CD4-positive, alpha-beta T cell treated with Interleukin-4 for 1 hour (primary cell): ENCODE measurements at regions not wholly inside any gene's neighbourhood (a gene's known extent, or its start where the extent isn't known, plus 50 kb on each side); places are given as distances from the start of the nearest gene placed in this dataset.
"Not testable (repeated sequence)": the region's sequence is repeated elsewhere in the genome, so short reads cannot be mapped to it uniquely, and the experiment has no call there.

ENCODE experiments used
- DNase-seq, 2 donors: peaks; one replicate each; pipeline ENCODE4 v3.0.0-alpha.2; 2020 to 2022

DNA sequence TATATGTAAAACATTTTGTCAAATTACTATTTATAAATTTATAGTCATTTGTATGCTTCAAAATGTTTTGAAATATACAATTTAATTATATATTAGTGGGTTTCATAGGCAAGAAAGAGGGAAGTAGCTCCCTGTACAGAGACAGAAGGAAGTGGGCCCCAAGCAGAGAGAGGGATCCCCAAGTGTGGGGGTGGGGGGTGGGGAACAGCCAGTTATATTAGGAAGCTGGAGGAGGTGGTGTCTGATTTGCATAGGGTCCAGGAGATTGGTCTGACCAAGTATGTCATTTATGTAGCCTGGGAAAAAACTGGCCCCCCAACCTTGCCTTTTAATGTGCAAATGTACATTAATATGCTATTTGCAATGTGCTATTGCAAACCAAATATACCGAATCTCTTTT, 76.5 kb upstream of the ZSWIM2 start:
- DNase-seq = no peak

DNA sequence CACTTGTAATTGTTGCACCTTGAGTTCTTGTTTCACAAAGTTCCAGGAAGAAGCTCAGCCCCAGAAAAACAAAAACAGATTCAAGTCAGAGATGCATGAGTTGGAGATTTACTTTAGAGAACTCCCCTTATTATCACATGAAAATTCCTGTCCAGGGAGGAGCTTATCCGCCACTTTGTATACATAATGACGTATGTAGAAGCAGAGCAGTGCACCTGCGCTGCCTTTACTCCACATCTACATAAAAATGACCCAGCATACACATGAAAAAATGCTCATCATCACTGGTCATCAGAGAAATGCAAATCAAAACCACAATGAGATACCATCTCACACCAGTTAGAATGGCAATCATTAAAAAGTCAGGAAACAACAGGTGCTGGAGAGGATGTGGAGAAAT, 73.3 kb upstream of the ZSWIM2 start:
- not testable (repeated sequence) for DNase-seq

GRCh38 chr2:186919296-186919695, 70.3 kb upstream of the ZSWIM2 start:
- no peak for DNase-seq

DNA sequence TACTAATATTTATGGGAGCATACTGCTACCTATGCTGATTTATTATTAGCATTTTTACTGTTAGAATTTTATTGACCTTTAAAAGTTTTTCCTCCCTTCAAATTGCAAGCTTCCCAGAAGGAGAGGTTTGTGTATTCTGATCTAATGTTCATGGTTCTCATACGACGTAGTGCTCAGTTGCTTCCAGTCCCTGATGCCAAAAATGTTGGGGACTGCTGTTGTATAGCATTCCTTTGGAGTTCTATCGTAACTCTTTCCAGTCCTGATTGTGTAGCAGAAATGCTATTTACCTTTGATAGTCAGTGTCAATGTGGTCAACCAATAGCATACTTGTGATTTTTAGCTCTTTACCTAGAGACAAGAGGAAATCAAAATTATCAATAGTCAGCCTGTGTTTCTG, 69.5 kb upstream of the ZSWIM2 start:
- no peak for DNase-seq

DNA sequence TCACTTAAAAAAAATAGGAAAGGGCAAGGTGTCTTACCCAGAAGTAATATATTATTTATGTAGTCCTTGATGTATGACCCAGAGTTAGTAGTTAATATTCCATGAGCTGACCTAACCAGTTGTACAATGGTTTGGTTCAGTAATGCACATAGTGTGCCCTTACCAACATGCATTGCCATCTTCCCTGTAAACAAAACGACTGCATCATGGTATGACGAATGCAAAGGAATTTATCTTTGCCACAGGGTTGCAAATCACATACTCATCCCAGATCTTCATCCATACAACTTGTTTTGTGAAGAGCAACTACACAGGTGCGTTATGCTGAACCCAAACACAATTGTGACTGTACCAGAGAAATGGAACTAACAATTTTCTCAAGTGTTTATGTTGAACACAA, 68.9 kb upstream of the ZSWIM2 start:
- no peak for DNase-seq

GRCh38 chr2:186913870-186914269, 64.9 kb upstream of the ZSWIM2 start:
- no peak for DNase-seq

DNA sequence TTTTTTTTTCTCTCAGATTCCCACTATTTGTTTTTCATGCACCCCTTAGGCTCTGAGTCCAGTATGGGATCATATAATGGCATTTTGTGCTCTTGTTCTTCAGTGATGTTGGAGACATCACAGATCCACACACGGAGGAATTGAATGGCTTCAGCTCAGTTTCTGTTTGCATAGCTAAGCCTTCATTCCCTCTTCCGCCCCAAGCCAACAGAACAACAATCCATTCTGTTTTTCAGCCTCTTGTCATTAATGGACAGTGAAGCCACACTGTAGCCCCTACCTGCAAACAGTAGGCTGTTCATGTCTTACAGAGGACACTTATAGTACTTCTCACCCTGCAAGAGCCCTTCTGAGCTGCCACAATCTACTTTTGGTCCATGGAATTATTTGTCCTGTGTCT, 64.0 kb upstream of the ZSWIM2 start:
- DNase-seq = no peak

GRCh38 chr2:186911551-186912085, 62.6 kb upstream of the ZSWIM2 start:
- DNase-seq = no peak

GRCh38 chr2:186910996-186911395, 62.0 kb upstream of the ZSWIM2 start:
- DNase-seq = no peak

DNA sequence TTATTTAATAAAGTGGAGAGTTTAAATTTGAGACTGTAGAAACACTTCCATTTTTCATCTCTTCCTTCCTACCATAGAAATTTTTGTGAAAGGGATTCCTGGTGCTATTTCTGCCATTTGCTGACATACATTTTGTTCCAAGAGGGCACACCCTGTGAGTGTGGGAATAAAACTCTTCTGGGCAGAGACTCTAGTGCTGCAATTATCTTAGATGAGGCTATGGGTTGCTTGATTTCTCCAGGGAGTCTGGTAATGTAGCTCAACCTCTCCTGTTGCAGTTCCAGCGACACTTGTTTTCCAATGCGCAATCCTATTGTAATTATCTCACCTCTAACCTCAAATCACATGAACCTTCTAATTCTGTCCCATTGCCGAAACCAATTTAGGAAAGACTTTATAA, 60.1 kb upstream of the ZSWIM2 start:
- DNase-seq = no peak

- no peak for DNase-seq
These were observed 58.9 kb upstream of the ZSWIM2 start for GRCh38 chr2:186907897-186908296.

GRCh38 chr2:186903216-186903615, 54.2 kb upstream of the ZSWIM2 start:
- no peak for DNase-seq
